ENCODE measurements at regions not wholly inside any gene's neighbourhood (a gene's known extent, or its start where the extent isn't known, plus 50 kb on each side); places are given as distances from the start of the nearest gene placed in this dataset.

GRCh38 chr13:22563272-22563671 lies 617.5 kb upstream of the SGCG start:
- ATAC-seq: no peak
- no peak for DNase-seq
- Histone ChIP-seq H3K27ac (no peak overlapping the region), H3K4me3 (no peak overlapping the region), H3K9me3 (peaks cover 0 to 36% (median 11%) of the 10 kb centered on the region in 11 donors), H3K27me3 (no peaks in the 10 kb centered on the region), H3K36me3 (no peaks in the 10 kb centered on the region), H3K4me1 (no peaks in the 10 kb centered on the region)
- TF ChIP-seq, protein P1, sequence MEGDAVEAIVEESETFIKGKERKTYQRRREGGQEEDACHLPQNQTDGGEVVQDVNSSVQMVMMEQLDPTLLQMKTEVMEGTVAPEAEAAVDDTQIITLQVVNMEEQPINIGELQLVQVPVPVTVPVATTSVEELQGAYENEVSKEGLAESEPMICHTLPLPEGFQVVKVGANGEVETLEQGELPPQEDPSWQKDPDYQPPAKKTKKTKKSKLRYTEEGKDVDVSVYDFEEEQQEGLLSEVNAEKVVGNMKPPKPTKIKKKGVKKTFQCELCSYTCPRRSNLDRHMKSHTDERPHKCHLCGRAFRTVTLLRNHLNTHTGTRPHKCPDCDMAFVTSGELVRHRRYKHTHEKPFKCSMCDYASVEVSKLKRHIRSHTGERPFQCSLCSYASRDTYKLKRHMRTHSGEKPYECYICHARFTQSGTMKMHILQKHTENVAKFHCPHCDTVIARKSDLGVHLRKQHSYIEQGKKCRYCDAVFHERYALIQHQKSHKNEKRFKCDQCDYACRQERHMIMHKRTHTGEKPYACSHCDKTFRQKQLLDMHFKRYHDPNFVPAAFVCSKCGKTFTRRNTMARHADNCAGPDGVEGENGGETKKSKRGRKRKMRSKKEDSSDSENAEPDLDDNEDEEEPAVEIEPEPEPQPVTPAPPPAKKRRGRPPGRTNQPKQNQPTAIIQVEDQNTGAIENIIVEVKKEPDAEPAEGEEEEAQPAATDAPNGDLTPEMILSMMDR (IDR thresholded peaks at IDR 0.05): no peak
- intact Hi-C loops (cut with DNase I): no loop called here

DNA sequence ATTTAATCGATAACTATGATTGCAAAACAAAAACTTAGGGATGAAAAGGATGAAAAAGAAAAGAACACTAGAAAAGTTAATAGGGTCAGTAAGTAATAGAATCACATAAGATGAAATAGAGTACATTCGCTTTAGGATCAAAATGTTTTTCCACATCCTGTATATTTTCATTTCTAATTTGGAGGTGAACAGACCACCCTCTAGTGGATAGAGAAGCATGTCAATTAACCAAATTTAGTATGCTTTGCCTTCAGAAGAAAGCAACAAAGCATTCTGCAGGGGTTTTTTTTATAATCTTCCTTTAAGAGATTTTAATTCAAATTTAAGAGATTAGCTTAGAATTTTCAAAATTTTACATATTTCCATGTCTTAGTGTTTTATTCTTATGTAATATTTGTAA lies 611.0 kb upstream of the SGCG start:
- H3K27me3 ChIP-seq: no peaks in the 10 kb centered on the region
- peaks cover 0 to 11% (median 0%) of the 10 kb centered on the region in 11 donors for H3K9me3 ChIP-seq
- H3K36me3 ChIP-seq: no peaks in the 10 kb centered on the region
- no peaks in the 10 kb centered on the region for H3K4me1 ChIP-seq
- ATAC-seq (no peak), DNase-seq (no peak)
- H3K4me3 ChIP-seq: no peak overlapping the region
- no peak overlapping the region for H3K27ac ChIP-seq
- TF ChIP-seq, protein P1 (IDR thresholded peaks at IDR 0.05): peak in 3 of 9 donors; percentile 11 to 27 (median 26)
- intact Hi-C loops (cut with DNase I): no loop called here
- WGBS, 2 donors: 79 to 85% methylated on average over 2 of the region's 2 CpGs

DNA sequence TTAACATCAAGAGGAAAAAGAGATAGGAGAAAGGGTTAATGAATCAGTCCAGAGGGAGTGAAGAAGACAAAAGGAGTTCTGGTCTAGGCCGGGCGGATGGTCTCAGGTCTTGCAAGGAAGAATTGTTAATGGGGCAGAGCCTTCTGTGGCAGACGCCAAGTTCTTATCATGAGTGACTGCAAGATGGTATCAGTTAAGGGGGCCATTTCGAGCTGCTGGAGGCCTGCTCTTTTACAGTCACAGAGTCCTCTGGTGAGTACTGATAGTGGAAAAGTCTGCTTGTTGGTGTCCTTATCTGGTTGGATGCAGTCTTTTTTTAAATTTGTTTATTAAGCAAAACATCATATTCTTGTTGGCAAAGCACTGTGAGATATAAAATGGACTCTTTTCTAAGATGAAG lies 590.9 kb upstream of the SGCG start:
- Histone ChIP-seq H3K4me1 (no peaks in the 10 kb centered on the region), H3K27me3 (no peaks in the 10 kb centered on the region), H3K4me3 (no peak overlapping the region), H3K27ac (no peak overlapping the region), H3K9me3 (peaks cover 0 to 13% (median 2%) of the 10 kb centered on the region in 11 donors), H3K36me3 (no peaks in the 10 kb centered on the region)
- no peak for ATAC-seq
- TF ChIP-seq, protein P1 (IDR thresholded peaks at IDR 0.05): no peak
- intact Hi-C loops (cut with DNase I): no loop called here
- 34 to 35% methylated on average over 4 of the region's 4 CpGs for WGBS, 2 donors
- DNase-seq: no peak

DNA sequence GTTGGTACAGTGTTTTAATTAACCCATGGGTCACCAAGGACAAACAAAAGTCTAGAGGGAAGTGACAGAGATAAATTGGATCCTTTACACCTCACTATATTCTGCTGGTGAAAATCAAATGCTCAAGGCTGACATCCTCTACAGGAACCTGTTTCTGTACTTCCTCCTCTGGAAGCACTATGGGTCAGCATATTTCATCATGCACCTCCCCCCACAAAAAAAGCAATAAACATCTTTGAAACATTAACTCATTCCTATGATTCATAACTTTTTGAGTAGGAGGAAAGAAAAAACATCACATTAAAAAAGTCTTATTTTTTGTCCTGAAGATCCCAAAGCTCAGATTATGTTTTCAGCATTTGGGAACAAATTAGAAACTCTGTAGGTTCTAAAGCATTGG lies 588.3 kb upstream of the SGCG start:
- ATAC-seq: no peak
- Histone ChIP-seq H3K27me3 (no peaks in the 10 kb centered on the region), H3K27ac (no peak overlapping the region), H3K4me3 (no peak overlapping the region), H3K4me1 (no peaks in the 10 kb centered on the region), H3K36me3 (no peaks in the 10 kb centered on the region), H3K9me3 (peaks cover 0 to 3% (median 0%) of the 10 kb centered on the region in 11 donors)
- no peak for DNase-seq
- TF ChIP-seq, protein P1 (IDR thresholded peaks at IDR 0.05): no peak
- intact Hi-C loops (cut with DNase I): no loop called here

DNA sequence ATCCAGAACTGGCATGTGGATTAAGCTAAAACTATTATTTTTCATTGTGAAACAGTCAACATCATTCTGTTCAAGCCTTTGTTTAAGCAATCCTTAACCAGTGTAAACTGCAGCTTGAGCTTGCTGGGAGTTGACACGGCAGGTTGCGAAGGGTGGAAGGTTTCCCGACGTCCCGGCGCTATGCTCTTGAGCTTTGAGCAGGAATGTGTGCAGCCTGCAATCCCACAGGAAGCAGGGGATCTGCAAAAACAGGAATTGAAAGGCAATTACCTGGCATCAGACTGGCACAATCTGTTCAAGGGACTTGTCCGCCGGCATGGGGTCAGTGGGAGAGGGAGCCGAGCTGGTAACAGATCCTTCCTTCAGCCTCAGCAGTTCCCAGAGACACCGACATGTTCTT lies 586.7 kb upstream of the SGCG start:
- DNase-seq: no peak
- 74 to 83% methylated on average over 10 of the region's 10 CpGs for WGBS, 2 donors

More for the DNA sequence above, 586.7 kb upstream of the SGCG start:
- intact Hi-C loops (cut with DNase I): no loop called here
- no peak for ATAC-seq
- H3K9me3 ChIP-seq: no peaks in the 10 kb centered on the region
- TF ChIP-seq, protein P1 (IDR thresholded peaks at IDR 0.05): no peak
- no peaks in the 10 kb centered on the region for H3K36me3 ChIP-seq
- H3K4me3 ChIP-seq: no peak overlapping the region
- no peaks in the 10 kb centered on the region for H3K4me1 ChIP-seq
- H3K27me3 ChIP-seq: no peaks in the 10 kb centered on the region
- no peak overlapping the region for H3K27ac ChIP-seq
